PC-3 (cell line): ENCODE measurements at regions not wholly inside any gene's neighbourhood (a gene's known extent, or its start where the extent isn't known, plus 50 kb on each side); places are given as distances from the start of the nearest gene placed in this dataset.

Experiments used
- ATAC-seq: fragments of 200-7000 bp; cut with Tn5 transposase; 2 replicates; pipeline ENCODE4 v1.9.1; 2020; ENCODE audit warnings: mild to moderate bottlenecking, moderate library complexity
- BruUV-seq: library from RNA; stranded (reverse); fragments of 400-500 nt; replicated peaks from 2 replicates; lab custom pipeline; 2021; lab: Mats Ljungman, UMichigan
- CTCF ChIA-PET: fragments of 300-600 bp; sonication (Branson Sonifier 250); formaldehyde crosslinking; loops from one replicate; lab custom pipeline; 2022; ENCODE audit warnings: antibody characterized with exemption; lab: Charles Lee
- POLR2A ChIA-PET: fragments of 300-600 bp; sonication (Branson Sonifier 250); formaldehyde crosslinking; loops from one replicate; lab custom pipeline; 2022; ENCODE audit warnings: antibody characterized with exemption; ENCODE audit not compliant: unreplicated experiment; lab: Charles Lee
- DNase-seq: peaks from one replicate; pipeline ENCODE4 v3.0.0-alpha.2; 2015
- H2AFZ ChIP-seq: fragments of 300-600 bp; sonication (generic); 2 replicates; pipeline ENCODE4 v1.6.0; 2016; ENCODE audit warnings: antibody characterized with exemption, low read length
- H3F3A ChIP-seq: fragments of 300-600 bp; sonication (generic); one replicate; pipeline ENCODE4 v1.6.0; 2017; ENCODE audit warnings: antibody characterized with exemption, low read length, control low read depth, mild to moderate bottlenecking; ENCODE audit not compliant: unreplicated experiment
- H3K27ac ChIP-seq: fragments of 300-600 bp; sonication (generic); 2 replicates; pipeline ENCODE4 v1.5.1; 2016; ENCODE audit warnings: mild to moderate bottlenecking, low read length
- H3K27me3 ChIP-seq: fragments of 300-600 bp; sonication (generic); 2 replicates; pipeline ENCODE4 v1.6.1; 2016; ENCODE audit warnings: low read length, mixed read lengths
- H3K36me3 ChIP-seq: fragments of 300-600 bp; sonication (generic); 2 replicates; pipeline ENCODE4 v1.6.1; 2016; ENCODE audit warnings: low read depth, mixed run types, low read length, mixed read lengths
- H3K4me1 ChIP-seq: fragments of 300-600 bp; sonication (generic); 2 replicates; pipeline ENCODE4 v1.5.1; 2016; ENCODE audit warnings: low read length; ENCODE audit not compliant: insufficient read depth
- H3K4me2 ChIP-seq: fragments of 300-600 bp; sonication (generic); 2 replicates; pipeline ENCODE4 v1.6.0; 2016; ENCODE audit warnings: low read length
- H3K4me3 ChIP-seq: fragments of 300-600 bp; sonication (generic); 2 replicates; pipeline ENCODE4 v1.5.1; 2016; ENCODE audit warnings: mild to moderate bottlenecking, low read length, mixed read lengths
- H3K79me2 ChIP-seq: fragments of 300-600 bp; sonication (generic); 2 replicates; pipeline ENCODE4 v1.6.1; 2017; ENCODE audit warnings: low read length, mixed read lengths
- H3K9ac ChIP-seq: fragments of 300-600 bp; sonication (generic); 2 replicates; pipeline ENCODE4 v1.6.0; 2016; ENCODE audit warnings: mild to moderate bottlenecking, low read length
- H3K9me2 ChIP-seq: fragments of 300-600 bp; sonication (generic); replicated peaks from 2 replicates; pipeline ENCODE4 v1.6.1; 2016; ENCODE audit warnings: mixed run types, low read length, mixed read lengths
- H3K9me3 ChIP-seq: fragments of 300-600 bp; sonication (generic); 2 replicates; pipeline ENCODE4 v1.6.1; 2016; ENCODE audit warnings: low read length, mixed read lengths
- H4K20me1 ChIP-seq: fragments of 300-600 bp; sonication (generic); 2 replicates; pipeline ENCODE4 v1.6.1; 2016; ENCODE audit warnings: low read length, mixed read lengths
- EZH2 ChIP-seq: fragments of 300-600 bp; sonication (generic); IDR thresholded peaks from one replicate; pipeline ENCODE4 v1.6.1; 2017; ENCODE audit warnings: antibody characterized with exemption, mild to moderate bottlenecking, low read length; ENCODE audit not compliant: unreplicated experiment
- EZH2phosphoT487 ChIP-seq: fragments of 300-600 bp; sonication (generic); IDR thresholded peaks from 2 replicates; pipeline ENCODE4 v1.6.1; 2018; ENCODE audit warnings: mild to moderate bottlenecking, antibody characterized with exemption, low read length, borderline replicate concordance
- intact Hi-C: fragments of 100-400 bp; cut with micrococcal nuclease; formaldehyde crosslinking; loops from 2 replicates; pipeline ENCODE4 v1.9.0; 2023
- TF ChIP-seq, protein P1 (sequence below): fragments of 300-600 bp; sonication (generic); conservative IDR thresholded peaks from 2 replicates; pipeline ENCODE4 v1.5.1; 2017; ENCODE audit warnings: antibody characterized with exemption, low read depth, mild to moderate bottlenecking, low read length

DNA sequence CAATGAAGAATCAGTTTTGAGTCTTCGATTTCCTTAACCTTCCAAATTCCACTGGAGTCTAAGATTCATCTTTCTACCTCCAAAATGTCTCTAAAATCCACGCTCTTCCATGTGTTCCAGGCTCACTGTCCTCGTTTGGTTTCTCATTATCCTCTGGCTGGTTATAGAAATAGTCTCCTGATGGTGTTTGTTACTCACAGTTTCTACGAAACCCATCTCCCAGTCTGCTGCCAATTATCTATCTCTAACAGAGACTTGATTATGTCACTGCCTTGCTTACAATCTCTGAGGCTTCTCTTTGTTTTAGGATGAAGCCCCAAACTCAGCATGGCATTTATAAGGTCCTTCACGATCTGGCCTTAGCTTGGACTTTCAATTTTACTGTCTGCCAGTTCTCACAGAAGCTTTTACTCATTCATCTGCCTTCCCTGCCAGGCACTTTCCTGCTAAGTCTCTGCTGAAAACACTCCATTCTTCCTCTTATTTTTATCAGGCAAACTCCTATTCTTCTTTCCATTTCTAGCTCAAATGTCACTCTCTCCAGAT lies 339.6 kb upstream of the SGCD start:
- Histone ChIP-seq H4K20me1 (no peaks in the 10 kb centered on the region), H3K4me1 (no peaks in the 10 kb centered on the region), H3K27ac (no peak overlapping the region), H3K9me3 (no peaks in the 10 kb centered on the region), H3K36me3 (no peaks in the 10 kb centered on the region), H3K9me2 (no peaks in the 10 kb centered on the region), H3K27me3 (no peaks in the 10 kb centered on the region), H2AFZ (no peak overlapping the region), H3K4me2 (no peak overlapping the region), H3K4me3 (no peak overlapping the region), H3F3A (no peaks in the 10 kb centered on the region), H3K9ac (no peak overlapping the region), H3K79me2 (no peaks in the 10 kb centered on the region)
- TF ChIP-seq, protein P1, sequence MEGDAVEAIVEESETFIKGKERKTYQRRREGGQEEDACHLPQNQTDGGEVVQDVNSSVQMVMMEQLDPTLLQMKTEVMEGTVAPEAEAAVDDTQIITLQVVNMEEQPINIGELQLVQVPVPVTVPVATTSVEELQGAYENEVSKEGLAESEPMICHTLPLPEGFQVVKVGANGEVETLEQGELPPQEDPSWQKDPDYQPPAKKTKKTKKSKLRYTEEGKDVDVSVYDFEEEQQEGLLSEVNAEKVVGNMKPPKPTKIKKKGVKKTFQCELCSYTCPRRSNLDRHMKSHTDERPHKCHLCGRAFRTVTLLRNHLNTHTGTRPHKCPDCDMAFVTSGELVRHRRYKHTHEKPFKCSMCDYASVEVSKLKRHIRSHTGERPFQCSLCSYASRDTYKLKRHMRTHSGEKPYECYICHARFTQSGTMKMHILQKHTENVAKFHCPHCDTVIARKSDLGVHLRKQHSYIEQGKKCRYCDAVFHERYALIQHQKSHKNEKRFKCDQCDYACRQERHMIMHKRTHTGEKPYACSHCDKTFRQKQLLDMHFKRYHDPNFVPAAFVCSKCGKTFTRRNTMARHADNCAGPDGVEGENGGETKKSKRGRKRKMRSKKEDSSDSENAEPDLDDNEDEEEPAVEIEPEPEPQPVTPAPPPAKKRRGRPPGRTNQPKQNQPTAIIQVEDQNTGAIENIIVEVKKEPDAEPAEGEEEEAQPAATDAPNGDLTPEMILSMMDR: no peak
- TF ChIP-seq EZH2phosphoT487 (no peak), EZH2 (no peak)
- CTCF ChIA-PET: no interaction called here
- POLR2A ChIA-PET: no interaction called here
- ATAC-seq (no peak), DNase-seq (no peak)
- intact Hi-C loops: no loop called here
- BruUV-seq: no TSS peak

DNA sequence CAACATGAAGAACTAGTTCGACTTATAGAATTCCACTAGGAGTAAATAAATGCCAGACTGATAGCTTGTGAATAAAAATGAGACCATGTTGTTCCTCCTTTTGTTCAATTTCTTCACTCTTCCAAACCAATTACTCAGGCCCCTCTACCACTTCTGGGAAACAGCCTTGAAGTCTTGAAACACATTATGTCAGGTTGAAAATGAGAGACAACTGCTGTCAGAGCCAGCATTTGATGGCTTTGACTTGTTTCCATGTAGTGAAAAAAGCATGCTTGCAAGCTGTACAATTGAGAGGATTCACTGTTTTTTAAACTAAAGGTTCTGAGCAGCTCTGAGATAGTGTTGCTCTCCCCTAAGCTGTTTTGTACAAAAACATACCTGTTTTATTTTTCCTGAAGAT lies 337.1 kb upstream of the SGCD start:
- intact Hi-C loops: no loop called here
- H3K9me3 ChIP-seq: no peaks in the 10 kb centered on the region
- H3F3A ChIP-seq: no peaks in the 10 kb centered on the region
- BruUV-seq: no TSS peak
- H3K27ac ChIP-seq: no peak overlapping the region
- no peaks in the 10 kb centered on the region for H4K20me1 ChIP-seq
- no peaks in the 10 kb centered on the region for H3K79me2 ChIP-seq
- no peaks in the 10 kb centered on the region for H3K9me2 ChIP-seq
- ATAC-seq (no peak), DNase-seq (no peak)
- no peak overlapping the region for H3K4me2 ChIP-seq
- H3K4me3 ChIP-seq: no peak overlapping the region
- ChIA-PET CTCF (no interaction called here), POLR2A (no interaction called here)
- no peak overlapping the region for H2AFZ ChIP-seq
- H3K4me1 ChIP-seq: no peaks in the 10 kb centered on the region
- H3K9ac ChIP-seq: no peak overlapping the region
- H3K36me3 ChIP-seq: no peaks in the 10 kb centered on the region
- H3K27me3 ChIP-seq: no peaks in the 10 kb centered on the region
- TF ChIP-seq, protein P1: no peak
- no peak for TF ChIP-seq EZH2
- TF ChIP-seq EZH2phosphoT487: no peak

DNA sequence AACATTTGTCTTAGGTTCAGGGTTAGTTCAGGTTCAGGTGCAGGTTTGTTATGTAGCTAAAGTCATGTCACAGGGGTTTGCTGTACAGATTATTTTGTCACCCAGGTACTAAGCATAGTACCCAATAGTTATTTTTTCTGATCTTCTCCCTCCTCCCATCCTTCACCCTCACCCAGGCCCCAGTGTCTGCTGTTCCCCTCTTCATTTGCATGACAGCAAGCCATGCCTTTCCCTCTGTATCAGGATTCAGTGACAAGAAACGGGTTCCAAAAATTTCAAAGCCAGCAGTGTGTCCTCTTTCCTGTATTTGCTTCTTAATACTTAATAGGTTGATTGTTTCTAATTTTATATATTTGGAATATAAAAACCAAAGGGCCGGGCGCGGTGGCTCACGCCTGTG lies 330.8 kb upstream of the SGCD start:
- TF ChIP-seq, protein P1: no peak
- no peak for TF ChIP-seq EZH2
- Histone ChIP-seq H3K36me3 (no peaks in the 10 kb centered on the region), H3K4me1 (no peaks in the 10 kb centered on the region), H3K4me3 (no peak overlapping the region), H3K9ac (no peak overlapping the region), H2AFZ (no peak overlapping the region), H4K20me1 (no peaks in the 10 kb centered on the region), H3K27me3 (no peaks in the 10 kb centered on the region), H3K4me2 (no peak overlapping the region), H3F3A (no peaks in the 10 kb centered on the region), H3K27ac (no peak overlapping the region), H3K9me2 (no peaks in the 10 kb centered on the region), H3K9me3 (no peaks in the 10 kb centered on the region), H3K79me2 (no peaks in the 10 kb centered on the region)
- no TSS peak for BruUV-seq
- ChIA-PET CTCF (no interaction called here), POLR2A (no interaction called here)
- ATAC-seq (no peak), DNase-seq (no peak)
- intact Hi-C loops: no loop called here
